GM23338 (cell line): ENCODE measurements at regions not wholly inside any gene's neighbourhood (a gene's known extent, or its start where the extent isn't known, plus 50 kb on each side); places are given as distances from the start of the nearest gene placed in this dataset.
"Not testable (repeated sequence)": the region's sequence is repeated elsewhere in the genome, so short reads cannot be mapped to it uniquely, and the experiment has no call there.

Experiments
- ATAC-seq: fragments of 200-7000 bp; cut with Tn5 transposase; 3 replicates; pipeline ENCODE4 v1.9.1; 2020
- DNase-seq: peaks from one replicate; pipeline ENCODE4 v3.0.0-alpha.2; 2015; ENCODE audit warnings: low spot score
- H2AFZ ChIP-seq: fragments of 200-600 bp; sonication (generic); 2 replicates; pipeline ENCODE4 v1.8.0; 2016; ENCODE audit warnings: antibody characterized with exemption, mild to moderate bottlenecking, moderate library complexity
- H3F3A ChIP-seq: fragments of 200-600 bp; sonication (generic); replicated peaks from 2 replicates; pipeline ENCODE4 v1.8.0; 2017; ENCODE audit warnings: antibody characterized with exemption, mixed run types, low read depth
- H3K27ac ChIP-seq: fragments of 200-600 bp; sonication (generic); 2 replicates; pipeline ENCODE4 v1.6.1; 2016; ENCODE audit warnings: low read depth
- H3K27me3 ChIP-seq: fragments of 200-600 bp; sonication (generic); 2 replicates; pipeline ENCODE4 v1.8.0; 2016; ENCODE audit warnings: mild to moderate bottlenecking, mixed run types, moderate library complexity; ENCODE audit not compliant: insufficient read depth
- H3K36me3 ChIP-seq: fragments of 200-600 bp; sonication (generic); 2 replicates; pipeline ENCODE4 v1.8.0; 2016; ENCODE audit warnings: mild to moderate bottlenecking; ENCODE audit not compliant: insufficient read depth
- H3K4me1 ChIP-seq: fragments of 200-600 bp; sonication (generic); 2 replicates; pipeline ENCODE4 v1.8.0; 2016; ENCODE audit warnings: mild to moderate bottlenecking, moderate library complexity; ENCODE audit not compliant: insufficient read depth
- H3K4me2 ChIP-seq: fragments of 200-600 bp; sonication (generic); 2 replicates; pipeline ENCODE4 v1.7.1; 2017; ENCODE audit warnings: mixed run types
- H3K4me3 ChIP-seq: fragments of 200-600 bp; sonication (generic); 2 replicates; pipeline ENCODE4 v1.6.1; 2016; ENCODE audit warnings: mixed run types
- H3K79me2 ChIP-seq: fragments of 200-600 bp; sonication (generic); replicated peaks from 2 replicates; pipeline ENCODE4 v1.8.0; 2017; ENCODE audit warnings: mild to moderate bottlenecking; ENCODE audit not compliant: insufficient read depth
- H3K9me2 ChIP-seq: fragments of 200-600 bp; sonication (generic); 2 replicates; pipeline ENCODE4 v1.8.0; 2017; ENCODE audit not compliant: insufficient read depth
- H4K20me1 ChIP-seq: fragments of 200-600 bp; sonication (generic); replicated peaks from 2 replicates; pipeline ENCODE4 v1.8.0; 2017; ENCODE audit warnings: mild to moderate bottlenecking; ENCODE audit not compliant: insufficient read depth
- H3K27ac Mint-ChIP-seq: 2 replicates; pipeline ENCODE4 v1.8.0; 2020; ENCODE audit warnings: inconsistent platforms, mild to moderate bottlenecking, moderate library complexity, mixed read lengths
- H3K27me3 Mint-ChIP-seq: 3 replicates; pipeline ENCODE4 v1.8.0; 2022; ENCODE audit warnings: low read depth, mild to moderate bottlenecking, moderate library complexity, mixed read lengths, inconsistent platforms; ENCODE audit not compliant: insufficient read depth, poor library complexity
- H3K36me3 Mint-ChIP-seq: 3 replicates; pipeline ENCODE4 v1.8.0; 2021; ENCODE audit warnings: low read depth, mild to moderate bottlenecking, inconsistent platforms, moderate library complexity, mixed read lengths
- H3K4me1 Mint-ChIP-seq: 3 replicates; pipeline ENCODE4 v1.8.0; 2020; ENCODE audit warnings: mild to moderate bottlenecking, inconsistent platforms, mixed read lengths
- H3K4me3 Mint-ChIP-seq: 3 replicates; pipeline ENCODE4 v1.8.0; 2021; ENCODE audit warnings: moderate library complexity, mild to moderate bottlenecking, inconsistent platforms, mixed read lengths
- H3K9me3 Mint-ChIP-seq: 3 replicates; pipeline ENCODE4 v1.8.0; 2020; ENCODE audit warnings: moderate library complexity, mild to moderate bottlenecking, inconsistent platforms, mixed read lengths
- ETS1 ChIP-seq: IDR thresholded peaks from 2 replicates; pipeline ENCODE4 v1.6.1; 2016; ENCODE audit warnings: antibody characterized with exemption
- EZH2phosphoT487 ChIP-seq: fragments of 200-600 bp; sonication (generic); IDR thresholded peaks from one replicate; pipeline ENCODE4 v1.8.1; 2018; ENCODE audit warnings: antibody characterized with exemption; ENCODE audit not compliant: unreplicated experiment
- STAT1 ChIP-seq: IDR thresholded peaks from one replicate; pipeline ENCODE4 v1.6.1; 2016; ENCODE audit warnings: antibody characterized with exemption; ENCODE audit not compliant: unreplicated experiment
- ZNF114 ChIP-seq: fragments of 250-450 bp; sonication (Bioruptor Pico); IDR thresholded peaks from 2 replicates; pipeline ENCODE4 v1.5.0; 2020; ENCODE audit warnings: mild to moderate bottlenecking, moderate library complexity
- TF ChIP-seq, protein P1 (sequence below), 2 experiments: fragments of 200-600 bp in 1 of 2; sonication (generic) in 1 of 2; conservative IDR thresholded peaks; 2 replicates each; pipeline versions ENCODE4 v1.5.1 to v1.6.1; 2016 to 2017; ENCODE audit warnings: antibody characterized with exemption in 2 of 2, low read depth in 2 of 2, mild to moderate bottlenecking in 2 of 2, moderate library complexity in 1 of 2

GRCh38 chr7:149703044-149703650 lies 70.2 kb downstream of the ZNF467 start (continued):
- TF ChIP-seq, protein P1, sequence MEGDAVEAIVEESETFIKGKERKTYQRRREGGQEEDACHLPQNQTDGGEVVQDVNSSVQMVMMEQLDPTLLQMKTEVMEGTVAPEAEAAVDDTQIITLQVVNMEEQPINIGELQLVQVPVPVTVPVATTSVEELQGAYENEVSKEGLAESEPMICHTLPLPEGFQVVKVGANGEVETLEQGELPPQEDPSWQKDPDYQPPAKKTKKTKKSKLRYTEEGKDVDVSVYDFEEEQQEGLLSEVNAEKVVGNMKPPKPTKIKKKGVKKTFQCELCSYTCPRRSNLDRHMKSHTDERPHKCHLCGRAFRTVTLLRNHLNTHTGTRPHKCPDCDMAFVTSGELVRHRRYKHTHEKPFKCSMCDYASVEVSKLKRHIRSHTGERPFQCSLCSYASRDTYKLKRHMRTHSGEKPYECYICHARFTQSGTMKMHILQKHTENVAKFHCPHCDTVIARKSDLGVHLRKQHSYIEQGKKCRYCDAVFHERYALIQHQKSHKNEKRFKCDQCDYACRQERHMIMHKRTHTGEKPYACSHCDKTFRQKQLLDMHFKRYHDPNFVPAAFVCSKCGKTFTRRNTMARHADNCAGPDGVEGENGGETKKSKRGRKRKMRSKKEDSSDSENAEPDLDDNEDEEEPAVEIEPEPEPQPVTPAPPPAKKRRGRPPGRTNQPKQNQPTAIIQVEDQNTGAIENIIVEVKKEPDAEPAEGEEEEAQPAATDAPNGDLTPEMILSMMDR (conservative IDR thresholded peaks at IDR 0.05; ENCODE audit: low read depth in 2 of 2), result no peak
- TF ChIP-seq EZH2phosphoT487 (no peak), ZNF114 (no peak)

DNA sequence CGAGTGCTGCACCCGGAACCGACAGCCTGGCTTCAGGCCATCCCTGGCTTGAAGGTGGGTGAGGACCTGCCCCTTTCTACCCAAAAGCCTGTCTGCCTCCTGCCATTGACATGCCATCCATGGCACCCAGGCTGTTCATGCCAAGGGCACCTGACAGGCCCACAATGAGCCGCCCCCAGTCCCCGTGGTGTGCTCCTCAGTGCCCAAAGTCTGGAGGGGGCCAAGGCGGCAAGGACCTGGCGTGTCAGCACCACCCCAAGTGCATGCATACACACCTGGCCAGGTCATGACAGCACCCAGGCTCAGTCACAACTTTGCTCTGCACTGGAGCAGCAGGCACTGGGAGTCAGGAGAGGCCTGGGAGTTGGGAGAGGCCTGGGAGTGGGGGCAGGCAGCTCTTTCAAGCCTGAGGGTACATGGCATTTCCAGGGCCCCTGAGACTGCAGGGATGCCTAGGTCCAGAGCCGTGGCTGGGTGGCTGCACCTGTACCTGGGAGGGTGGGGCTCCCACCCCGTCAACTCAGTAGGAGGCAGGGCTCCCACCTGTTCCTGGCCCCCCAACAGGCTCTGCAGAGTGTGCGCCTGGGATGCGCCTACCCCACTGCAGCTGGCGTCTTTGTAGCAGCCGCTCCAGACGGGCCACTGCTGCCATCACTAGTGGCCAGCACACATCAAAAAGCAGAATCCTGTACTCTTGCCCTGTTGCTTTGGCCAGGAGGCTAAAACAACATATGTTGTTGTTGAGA lies 71.7 kb downstream of the ZNF467 start:
- H3K79me2 ChIP-seq, result no peaks in the 10 kb centered on the region
- H3K9me3 Mint-ChIP-seq, result peaks cover 23% of the 10 kb centered on the region
- ATAC-seq, result no peak
- H3K4me3 ChIP-seq, result no peak overlapping the region
- H3K4me1 Mint-ChIP-seq, result peaks cover 12% of the 10 kb centered on the region
- H2AFZ ChIP-seq, result no peak overlapping the region
- no peaks in the 10 kb centered on the region for H3F3A ChIP-seq
- H3K36me3 ChIP-seq, result peaks cover 3% of the 10 kb centered on the region
- H3K27me3 ChIP-seq, result no peaks in the 10 kb centered on the region
- H3K27me3 Mint-ChIP-seq, result peaks cover 8% of the 10 kb centered on the region
- H3K27ac Mint-ChIP-seq, result no peak overlapping the region
- H3K36me3 Mint-ChIP-seq, result peaks cover 9% of the 10 kb centered on the region; the same call in 1 of the 3 replicates
- DNase-seq, result no peak
- no peaks in the 10 kb centered on the region for H4K20me1 ChIP-seq
- no peak overlapping the region for H3K27ac ChIP-seq
- TF ChIP-seq EZH2phosphoT487 (no peak), STAT1 (no peak), ETS1 (no peak)
- H3K4me1 ChIP-seq, result peaks cover 5% of the 10 kb centered on the region; the same call in 1 of the 2 replicates
- no peak overlapping the region for H3K4me3 Mint-ChIP-seq
- no peaks in the 10 kb centered on the region for H3K9me2 ChIP-seq
- H3K4me2 ChIP-seq, result no peak overlapping the region

DNA sequence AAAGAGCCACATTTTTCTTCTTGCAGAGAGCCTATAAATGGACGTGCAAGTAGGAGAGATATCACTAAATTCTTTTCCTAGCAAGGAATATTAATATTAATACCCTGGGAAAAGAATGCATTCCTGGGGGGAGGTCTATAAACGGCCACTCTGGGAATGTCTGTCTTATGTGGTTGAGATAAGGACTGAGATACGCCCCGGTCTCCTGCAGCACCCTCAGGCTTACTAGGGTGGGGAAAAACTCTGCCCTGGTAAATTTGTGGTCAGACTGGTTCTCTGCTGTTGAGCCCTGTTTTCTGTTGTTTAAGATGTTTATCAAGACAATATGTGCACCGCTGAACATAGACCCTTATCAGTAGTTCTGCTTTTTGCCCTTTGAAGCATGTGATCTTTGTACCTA lies 75.6 kb downstream of the ZNF467 start:
- H3K79me2 ChIP-seq, H3K27ac Mint-ChIP-seq, H3K4me1 Mint-ChIP-seq, H3K36me3 ChIP-seq, H3K36me3 Mint-ChIP-seq, H3K27me3 Mint-ChIP-seq, H3F3A ChIP-seq, H3K4me2 ChIP-seq, DNase-seq, H2AFZ ChIP-seq, H3K4me1 ChIP-seq, H4K20me1 ChIP-seq, H3K4me3 ChIP-seq, H3K4me3 Mint-ChIP-seq, ATAC-seq, H3K9me2 ChIP-seq, H3K27ac ChIP-seq: not testable (repeated sequence)
- peaks cover 23% of the 10 kb centered on the region for H3K9me3 Mint-ChIP-seq
- peaks cover 13% of the 10 kb centered on the region for H3K27me3 ChIP-seq
